GM18951 (cell line): ENCODE measurements at regions not wholly inside any gene's neighbourhood (a gene's known extent, or its start where the extent isn't known, plus 50 kb on each side); places are given as distances from the start of the nearest gene placed in this dataset.

Experiments used
- POLR2A ChIP-seq: IDR thresholded peaks from 4 replicates; pipeline ENCODE4 v1.6.1; 2011; ENCODE audit warnings: mild to moderate bottlenecking; ENCODE audit not compliant: insufficient read length, insufficient read depth; ENCODE audit errors: extremely low read depth
- in situ Hi-C: fragments of 300-500 bp; cut with MboI; formaldehyde crosslinking; loops from one replicate; pipeline ENCODE4 v1.12.0; 2022; ENCODE audit warnings: low sequenced_read_pairs, mixed read lengths, inconsistent platforms; ENCODE audit not compliant: unreplicated experiment

GRCh38 chr2:128388499-128388941 is 69.9 kb upstream of the HS6ST1 start:
- in situ Hi-C loops: no loop called here
- no peak for TF ChIP-seq POLR2A

- in situ Hi-C loops: no loop called here
- no peak for TF ChIP-seq POLR2A
Measured at GRCh38 chr2:128389388-128390086, 70.9 kb upstream of the HS6ST1 start.

GRCh38 chr2:128390256-128390990 is 71.8 kb upstream of the HS6ST1 start:
- in situ Hi-C loops: no loop called here
- no peak for TF ChIP-seq POLR2A

GRCh38 chr2:128390991-128391630 is 72.4 kb upstream of the HS6ST1 start:
- no peak for TF ChIP-seq POLR2A
- in situ Hi-C loops: no loop called here

- in situ Hi-C loops: no loop called here
Measured at GRCh38 chr2:128391679-128392078, 73.0 kb upstream of the HS6ST1 start.

GRCh38 chr2:128392207-128392606 is 73.5 kb upstream of the HS6ST1 start:
- in situ Hi-C loops: no loop called here
- TF ChIP-seq POLR2A: no peak

More at GRCh38 chr2:128391679-128392078, 73.0 kb upstream of the HS6ST1 start:
- TF ChIP-seq POLR2A: no peak

- in situ Hi-C loops: no loop called here
- TF ChIP-seq POLR2A: no peak
Measured at GRCh38 chr2:128394007-128394730, 75.5 kb upstream of the HS6ST1 start.

- no peak for TF ChIP-seq POLR2A
- in situ Hi-C loops: no loop called here
Measured at GRCh38 chr2:128395196-128395595, 76.5 kb upstream of the HS6ST1 start.

- in situ Hi-C loops: no loop called here
- TF ChIP-seq POLR2A: no peak
Measured at GRCh38 chr2:128395640-128396499, 77.2 kb upstream of the HS6ST1 start.

- no peak for TF ChIP-seq POLR2A
- in situ Hi-C loops: no loop called here
Measured at GRCh38 chr2:128396500-128396891, 77.8 kb upstream of the HS6ST1 start.

- no peak for TF ChIP-seq POLR2A
- in situ Hi-C loops: no loop called here
Measured at GRCh38 chr2:128396946-128397345, 78.3 kb upstream of the HS6ST1 start.

- no peak for TF ChIP-seq POLR2A
- in situ Hi-C loops: no loop called here
Measured at GRCh38 chr2:128399256-128399655, 80.6 kb upstream of the HS6ST1 start.
